Nephron progenitor cell (in vitro differentiated cells): ENCODE measurements at regions not wholly inside any gene's neighbourhood (a gene's known extent, or its start where the extent isn't known, plus 50 kb on each side); places are given as distances from the start of the nearest gene placed in this dataset.

Experiments
- DNase-seq: peaks from one replicate; pipeline ENCODE4 v3.0.0; 2021
- H3K27ac Mint-ChIP-seq: 2 replicates; pipeline ENCODE4 v1.8.0; 2021; ENCODE audit warnings: mild to moderate bottlenecking, moderate library complexity, mixed read lengths
- H3K27me3 Mint-ChIP-seq: 2 replicates; pipeline ENCODE4 v1.8.0; 2021; ENCODE audit warnings: mild to moderate bottlenecking, low read depth, mixed read lengths; ENCODE audit not compliant: poor library complexity
- H3K36me3 Mint-ChIP-seq: 2 replicates; pipeline ENCODE4 v1.8.0; 2021; ENCODE audit warnings: low read depth, mixed read lengths
- H3K4me1 Mint-ChIP-seq: 2 replicates; pipeline ENCODE4 v1.8.0; 2021; ENCODE audit warnings: mixed read lengths
- H3K4me3 Mint-ChIP-seq: 2 replicates; pipeline ENCODE4 v1.8.0; 2021; ENCODE audit warnings: mild to moderate bottlenecking, moderate library complexity, mixed read lengths
- H3K9me3 Mint-ChIP-seq: 2 replicates; pipeline ENCODE4 v1.8.0; 2021; ENCODE audit warnings: mild to moderate bottlenecking, moderate library complexity, mixed read lengths
- CTCF ChIP-seq: fragments of 200-600 bp; sonication (generic); IDR thresholded peaks from 2 replicates; pipeline ENCODE4 v1.5.0; 2021; ENCODE audit warnings: antibody characterized with exemption

DNA sequence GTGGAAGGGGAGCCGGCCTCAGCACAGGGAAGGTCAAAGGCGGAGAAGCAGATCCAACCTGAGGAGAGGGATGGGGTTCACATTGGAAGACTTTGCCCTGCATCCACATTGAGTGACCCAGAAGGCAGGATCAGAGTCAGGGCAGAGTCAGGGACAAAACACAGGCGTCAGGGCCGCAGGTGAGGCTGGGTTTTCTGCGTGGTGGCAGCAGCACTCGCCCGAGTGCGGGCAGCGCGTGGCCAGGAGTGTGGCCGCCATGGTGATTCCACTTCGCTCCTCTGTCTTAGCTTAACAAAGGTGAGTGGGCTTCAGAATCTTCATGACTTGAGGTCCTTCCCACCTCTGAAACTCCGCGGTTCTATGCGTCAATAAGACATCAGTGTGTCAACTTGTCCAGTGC, 476.9 kb upstream of the SMIM21 start:
- H3K4me1 Mint-ChIP-seq: peaks cover 8% of the 10 kb centered on the region
- no peak overlapping the region for H3K27ac Mint-ChIP-seq
- no peaks in the 10 kb centered on the region for H3K9me3 Mint-ChIP-seq

GRCh38 chr18:75898651-75899050, 471.1 kb upstream of the SMIM21 start:
- no peak overlapping the region for H3K4me3 Mint-ChIP-seq
- peaks cover 3% of the 10 kb centered on the region for H3K27me3 Mint-ChIP-seq
- no peaks in the 10 kb centered on the region for H3K36me3 Mint-ChIP-seq
- DNase-seq: no peak
- H3K27ac Mint-ChIP-seq: no peak overlapping the region
- peaks cover 8% of the 10 kb centered on the region for H3K4me1 Mint-ChIP-seq
- TF ChIP-seq CTCF: no peak
- peaks cover 3% of the 10 kb centered on the region for H3K9me3 Mint-ChIP-seq

More for the DNA sequence above, 476.9 kb upstream of the SMIM21 start:
- TF ChIP-seq CTCF: no peak
- Mint-ChIP-seq H3K36me3 (no peaks in the 10 kb centered on the region), H3K27me3 (peaks cover 5% of the 10 kb centered on the region), H3K4me3 (no peak overlapping the region)
- no peak for DNase-seq

GRCh38 chr18:75897386-75897785, 469.9 kb upstream of the SMIM21 start:
- Mint-ChIP-seq H3K27me3 (peaks cover 3% of the 10 kb centered on the region), H3K4me3 (no peak overlapping the region), H3K36me3 (no peaks in the 10 kb centered on the region), H3K4me1 (peaks cover 6% of the 10 kb centered on the region), H3K9me3 (peaks cover 3% of the 10 kb centered on the region), H3K27ac (no peak overlapping the region)
- no peak for TF ChIP-seq CTCF
- no peak for DNase-seq

GRCh38 chr18:75896865-75897264, 469.4 kb upstream of the SMIM21 start:
- Mint-ChIP-seq H3K36me3 (no peaks in the 10 kb centered on the region), H3K4me3 (no peak overlapping the region), H3K27me3 (peaks cover 3% of the 10 kb centered on the region), H3K27ac (no peak overlapping the region), H3K4me1 (peaks cover 4% of the 10 kb centered on the region), H3K9me3 (peaks cover 3% of the 10 kb centered on the region)
- DNase-seq: peak; percentile 26
- peak; percentile 44 for TF ChIP-seq CTCF

DNA sequence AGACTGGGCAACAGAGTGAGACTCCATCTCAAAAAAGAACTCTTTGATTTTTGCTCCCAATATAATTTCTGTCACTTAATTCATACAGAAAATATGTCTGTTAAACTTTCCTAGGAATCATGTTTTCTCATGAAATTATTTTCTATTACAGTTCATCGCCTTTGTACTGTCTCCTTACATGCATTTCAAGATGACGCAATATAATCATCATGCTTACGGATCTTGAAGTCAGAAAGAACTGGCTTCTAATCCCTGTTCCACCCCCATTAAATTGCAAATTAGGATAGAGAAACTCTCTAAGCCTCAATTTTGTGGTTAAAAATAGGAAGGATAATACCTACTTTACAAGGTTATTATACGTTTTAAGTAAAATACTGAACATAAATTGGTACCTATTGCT, 467.6 kb upstream of the SMIM21 start:
- no peak for DNase-seq
- peaks cover 4% of the 10 kb centered on the region for H3K4me1 Mint-ChIP-seq
- peaks cover 3% of the 10 kb centered on the region for H3K9me3 Mint-ChIP-seq
- H3K27ac Mint-ChIP-seq: no peak overlapping the region
- H3K27me3 Mint-ChIP-seq: peaks cover 3% of the 10 kb centered on the region
- no peak overlapping the region for H3K4me3 Mint-ChIP-seq
- no peaks in the 10 kb centered on the region for H3K36me3 Mint-ChIP-seq
- TF ChIP-seq CTCF: no peak

- H3K36me3 Mint-ChIP-seq: no peaks in the 10 kb centered on the region
- no peak overlapping the region for H3K27ac Mint-ChIP-seq
- H3K4me3 Mint-ChIP-seq: no peak overlapping the region
- H3K9me3 Mint-ChIP-seq: peaks cover 11% of the 10 kb centered on the region
- peaks cover 4% of the 10 kb centered on the region for H3K27me3 Mint-ChIP-seq
- TF ChIP-seq CTCF: no peak
- H3K4me1 Mint-ChIP-seq: peaks cover 11% of the 10 kb centered on the region
- no peak for DNase-seq
Observed at GRCh38 chr18:75884728-75885127, 457.2 kb upstream of the SMIM21 start.
